ENCODE measurements at regions not wholly inside any gene's neighbourhood (a gene's known extent, or its start where the extent isn't known, plus 50 kb on each side); places are given as distances from the start of the nearest gene placed in this dataset.

DNA sequence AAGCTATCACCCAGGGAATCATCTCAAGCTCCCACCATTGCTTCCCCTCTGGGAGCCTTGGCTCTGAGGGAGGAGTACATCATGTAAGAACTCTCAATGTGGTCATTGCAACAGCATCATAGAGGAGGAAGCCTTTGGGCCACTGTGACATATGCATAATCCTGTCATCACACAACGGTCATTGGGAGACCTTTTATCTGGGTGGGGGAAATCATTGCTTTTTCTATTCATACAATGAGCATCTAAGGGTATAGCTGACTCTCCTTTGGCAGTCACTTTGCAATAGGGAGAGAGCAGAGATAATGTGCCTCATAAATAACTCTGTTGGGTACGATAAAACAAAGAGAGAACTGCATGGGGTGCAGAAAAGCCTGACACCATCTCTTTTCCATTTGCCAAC is 155.2 kb upstream of the KCNIP4 start:
- no peak for DNase-seq (ENCODE audit: low read depth)

- no peak for DNase-seq (ENCODE audit: low read depth)
These were observed 151.3 kb upstream of the KCNIP4 start for GRCh38 chr4:22099896-22100295.

- DNase-seq (ENCODE audit: low read depth): no peak
These were observed 149.0 kb upstream of the KCNIP4 start for GRCh38 chr4:22097596-22097995.

DNA sequence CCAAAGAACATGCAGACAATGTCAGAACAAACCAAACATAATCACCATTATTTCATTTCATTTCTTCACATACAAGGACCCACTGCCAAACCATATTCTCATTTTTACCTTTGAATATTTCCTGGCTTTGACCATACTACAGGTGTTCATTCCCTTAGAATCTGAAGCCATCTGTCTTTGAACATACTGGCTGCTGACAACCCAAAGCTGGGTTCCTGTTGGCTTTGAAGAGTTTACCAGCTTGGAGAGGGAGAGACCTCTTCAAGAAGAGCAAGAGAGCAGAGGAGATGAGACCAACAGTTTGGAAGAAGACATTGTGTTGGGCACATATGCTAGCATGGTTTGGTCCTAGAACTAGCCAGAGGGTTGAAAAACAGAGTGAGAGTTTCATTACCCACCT is 145.6 kb upstream of the KCNIP4 start:
- no peak for DNase-seq (ENCODE audit: low read depth)

- DNase-seq (ENCODE audit: low read depth): no peak
These were observed 144.6 kb upstream of the KCNIP4 start for GRCh38 chr4:22093126-22093525.

- DNase-seq (ENCODE audit: low read depth): no peak
These were observed 143.3 kb upstream of the KCNIP4 start for GRCh38 chr4:22091906-22092305.

DNA sequence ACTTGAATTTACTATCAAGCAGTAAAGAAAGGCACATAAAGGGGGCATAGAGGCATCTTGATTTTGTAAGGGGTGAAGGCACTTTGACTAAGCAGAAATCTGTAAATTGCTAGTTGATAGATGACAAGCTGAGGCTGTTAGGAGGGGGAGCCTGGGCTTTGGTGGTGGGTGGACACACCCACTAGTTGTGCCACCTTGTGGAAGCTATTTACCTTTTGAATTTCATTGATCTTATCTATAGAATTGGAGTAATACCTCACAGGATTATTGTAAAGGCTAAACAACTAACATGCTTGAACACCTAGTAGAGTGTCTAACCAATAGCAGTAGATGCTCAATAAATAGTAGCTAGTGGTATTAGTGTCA is 142.8 kb upstream of the KCNIP4 start:
- DNase-seq (ENCODE audit: low read depth): no peak

- DNase-seq (ENCODE audit: low read depth): no peak
These were observed 142.2 kb upstream of the KCNIP4 start for GRCh38 chr4:22090661-22091351.

- no peak for DNase-seq (ENCODE audit: low read depth)
These were observed 129.0 kb upstream of the KCNIP4 start for GRCh38 chr4:22077571-22077970.

GRCh38 chr4:22072726-22073125 is 124.2 kb upstream of the KCNIP4 start:
- DNase-seq (ENCODE audit: low read depth): no peak

DNA sequence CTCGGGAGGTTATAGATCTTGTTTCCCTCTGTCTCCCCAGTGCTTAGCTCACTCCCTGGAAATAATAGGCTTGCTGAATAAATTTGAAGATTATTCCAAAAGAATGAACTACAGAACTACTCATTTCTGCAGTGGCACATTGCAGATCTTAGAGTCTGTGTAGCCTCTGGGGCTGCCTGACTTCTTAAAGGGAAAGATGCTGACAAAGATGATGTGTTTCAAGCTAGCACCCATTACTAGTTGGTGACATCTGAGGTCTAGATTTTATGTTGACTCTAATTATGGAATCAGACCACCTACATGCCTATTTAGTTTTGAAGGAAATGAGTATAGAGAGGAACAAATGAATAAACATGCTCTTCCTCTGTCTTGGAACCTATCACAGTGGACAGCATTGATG is 123.7 kb upstream of the KCNIP4 start:
- no peak for DNase-seq (ENCODE audit: low read depth)

DNA sequence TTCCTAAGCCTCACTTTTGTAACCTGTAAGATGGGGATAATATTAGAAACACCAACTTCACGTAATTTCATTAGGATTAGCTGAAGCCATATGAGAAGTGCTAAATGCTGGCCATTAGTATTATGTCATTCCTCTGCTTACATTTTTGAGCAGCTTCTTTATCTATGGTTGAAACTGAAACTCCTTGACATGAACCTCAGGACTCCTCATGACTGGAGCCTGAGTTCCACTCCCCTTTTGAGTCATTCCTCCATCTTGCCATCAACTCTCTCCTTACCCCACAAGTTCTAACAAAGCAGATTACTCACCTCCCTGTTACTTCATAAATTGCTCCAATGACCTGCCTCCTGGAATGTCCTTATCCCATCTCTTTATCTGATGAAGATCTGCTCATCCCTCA is 123.2 kb upstream of the KCNIP4 start:
- no peak for DNase-seq (ENCODE audit: low read depth)

GRCh38 chr4:22070256-22070655 is 121.7 kb upstream of the KCNIP4 start:
- DNase-seq (ENCODE audit: low read depth): no peak

DNA sequence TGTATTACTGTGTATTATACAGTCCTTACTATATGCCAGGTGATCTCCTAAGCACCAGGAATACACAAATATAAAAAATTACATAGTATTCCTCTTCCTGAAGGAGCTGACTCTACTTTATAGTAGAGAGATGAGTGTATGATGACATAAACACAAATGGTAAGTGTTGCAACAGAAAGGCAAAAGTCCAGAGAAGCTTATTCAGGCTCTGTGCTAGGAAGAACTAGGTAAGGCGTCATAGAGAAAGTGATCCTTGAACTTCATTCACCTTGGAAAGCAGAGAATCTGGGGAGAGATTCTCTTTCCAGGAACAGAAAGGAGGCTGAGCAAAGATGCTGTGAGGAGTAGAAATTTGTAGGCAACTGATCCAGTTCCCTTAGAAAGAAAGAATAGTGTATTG is 115.0 kb upstream of the KCNIP4 start:
- no peak for DNase-seq (ENCODE audit: low read depth)

DNA sequence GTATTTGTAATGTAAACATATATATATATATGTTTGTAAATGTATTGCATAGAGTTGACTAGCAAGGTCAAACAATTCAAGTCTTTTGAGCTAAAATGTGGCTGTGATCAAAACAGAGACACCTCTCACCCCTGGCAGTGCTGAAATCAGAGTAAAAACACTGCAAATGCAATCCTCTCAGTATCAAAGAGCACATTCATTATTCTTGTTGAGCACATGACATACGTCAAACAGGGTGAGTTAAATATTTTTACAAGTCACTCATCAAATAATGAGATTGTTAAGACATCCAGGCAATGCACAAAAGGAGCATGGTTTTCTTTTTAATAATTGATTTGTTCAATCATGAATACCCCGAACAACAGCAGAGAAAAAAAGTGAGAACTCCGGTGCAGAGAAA is 114.1 kb upstream of the KCNIP4 start:
- no peak for DNase-seq (ENCODE audit: low read depth)

DNA sequence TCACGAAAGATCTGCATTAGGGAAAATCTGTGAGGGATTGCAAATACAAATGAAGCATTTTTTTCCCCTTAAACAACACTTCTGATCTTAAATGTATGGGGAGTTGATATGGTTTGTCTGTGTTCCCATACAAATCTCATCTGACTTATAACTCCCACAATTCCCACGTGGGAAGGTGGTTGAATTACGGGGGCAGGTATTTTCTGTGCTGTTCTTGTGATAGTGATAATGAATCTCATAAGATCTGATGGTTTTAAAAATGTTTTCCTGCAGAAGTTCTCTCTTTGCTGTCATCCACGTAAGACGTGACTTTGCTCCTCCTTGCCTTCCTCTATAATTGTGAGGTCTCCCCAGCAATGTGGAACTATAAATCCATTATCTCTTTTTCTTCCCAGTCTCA is 107.4 kb upstream of the KCNIP4 start:
- no peak for DNase-seq (ENCODE audit: low read depth)

DNA sequence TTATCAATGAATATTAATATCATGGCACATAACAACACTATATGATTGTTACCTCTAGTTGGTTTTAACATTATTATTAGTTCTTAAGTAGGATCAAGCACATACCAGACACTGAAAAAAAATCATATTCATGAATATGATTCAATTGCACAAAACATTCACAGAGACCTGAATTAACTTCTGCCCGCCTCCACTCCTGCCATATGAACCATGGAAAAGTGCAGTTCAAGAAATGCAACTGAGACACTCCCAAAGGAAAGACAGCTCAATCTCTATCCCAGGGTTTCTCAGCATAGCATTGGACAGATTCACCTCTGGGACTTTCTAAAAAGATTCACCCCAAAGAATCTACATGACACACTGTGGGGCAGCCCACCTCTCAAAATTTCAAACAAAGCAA is 103.5 kb upstream of the KCNIP4 start:
- no peak for DNase-seq (ENCODE audit: low read depth)

DNA sequence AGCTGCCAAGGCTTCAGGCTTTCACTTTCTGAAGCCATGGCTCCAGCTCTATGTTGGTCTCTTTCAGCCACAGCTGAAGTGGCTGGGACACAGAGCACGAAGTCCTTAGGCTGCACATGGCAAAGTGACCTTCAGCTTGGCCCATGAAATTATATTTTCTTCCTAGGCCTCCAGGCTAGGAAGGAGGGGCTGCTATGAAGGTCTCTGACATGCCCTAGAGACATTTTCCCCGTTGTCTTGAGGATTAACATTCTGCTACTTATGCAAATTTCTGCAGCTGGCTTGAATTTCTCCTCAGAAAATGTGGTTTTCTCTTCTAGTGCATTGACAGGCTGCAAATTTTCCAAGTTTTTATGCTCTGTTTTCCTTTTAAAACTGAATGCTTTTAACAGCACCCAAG is 99.8 kb upstream of the KCNIP4 start:
- DNase-seq (ENCODE audit: low read depth): no peak

DNA sequence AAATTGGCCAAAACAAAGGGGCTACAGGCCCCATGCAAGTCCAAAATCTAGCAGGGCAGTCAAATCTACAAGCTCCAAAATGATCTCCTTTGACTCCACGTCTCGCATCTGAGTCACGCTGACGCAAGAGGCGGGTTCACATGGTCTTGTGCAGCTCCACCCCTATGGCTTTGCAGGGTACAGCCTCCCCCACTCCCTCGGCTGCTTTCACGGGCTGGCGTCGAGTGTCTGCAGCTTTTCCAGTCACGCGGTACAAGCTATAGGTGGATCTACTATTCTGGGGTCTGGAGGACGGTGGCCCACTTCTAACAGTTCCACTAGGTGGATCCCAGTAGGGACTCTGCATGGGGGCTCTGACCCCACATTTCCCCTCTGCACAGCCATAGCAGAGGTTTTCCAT is 99.2 kb upstream of the KCNIP4 start:
- no peak for DNase-seq (ENCODE audit: low read depth)

- no peak for DNase-seq (ENCODE audit: low read depth)
These were observed 96.6 kb upstream of the KCNIP4 start for GRCh38 chr4:22045051-22045630.

DNA sequence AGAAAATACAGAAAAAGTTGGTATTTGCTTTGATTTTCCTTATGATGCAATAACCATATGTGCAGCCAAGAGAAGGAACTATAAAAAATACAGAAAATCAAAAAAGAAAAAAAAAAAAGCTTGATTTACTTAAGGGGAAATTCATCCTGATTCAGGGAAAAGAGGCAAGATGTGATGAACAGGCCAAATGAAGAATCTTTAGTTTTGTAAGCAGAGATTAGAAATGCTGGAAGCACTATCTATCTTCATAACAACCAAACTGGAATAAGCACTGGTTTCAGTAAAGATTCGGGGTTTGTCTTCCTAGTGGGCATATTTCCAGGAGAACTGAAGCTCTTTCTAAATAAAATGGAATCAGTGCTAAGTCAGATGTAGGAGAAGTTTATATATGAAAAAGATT is 82.9 kb upstream of the KCNIP4 start:
- no peak for DNase-seq (ENCODE audit: low read depth)

DNA sequence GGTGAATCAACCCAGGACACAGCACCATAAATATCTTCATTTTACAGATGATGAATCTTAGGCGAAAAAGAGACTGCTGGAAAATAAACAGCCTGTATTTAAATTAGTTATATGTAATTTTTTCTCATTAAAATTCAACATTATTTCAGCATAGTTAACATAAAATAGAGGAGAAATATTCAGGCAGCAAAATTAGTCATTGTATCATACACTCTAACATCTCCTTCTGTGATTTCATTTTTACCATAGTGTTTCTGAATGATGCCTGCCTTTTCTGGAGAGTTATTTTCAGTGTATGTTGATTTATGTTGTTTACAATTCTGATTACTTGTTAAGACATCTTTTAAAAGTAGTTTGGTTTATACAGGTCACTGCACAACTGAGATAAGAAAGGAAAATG is 82.3 kb upstream of the KCNIP4 start:
- no peak for DNase-seq (ENCODE audit: low read depth)

- no peak for DNase-seq (ENCODE audit: low read depth)
These were observed 81.7 kb upstream of the KCNIP4 start for GRCh38 chr4:22030307-22030706.

DNA sequence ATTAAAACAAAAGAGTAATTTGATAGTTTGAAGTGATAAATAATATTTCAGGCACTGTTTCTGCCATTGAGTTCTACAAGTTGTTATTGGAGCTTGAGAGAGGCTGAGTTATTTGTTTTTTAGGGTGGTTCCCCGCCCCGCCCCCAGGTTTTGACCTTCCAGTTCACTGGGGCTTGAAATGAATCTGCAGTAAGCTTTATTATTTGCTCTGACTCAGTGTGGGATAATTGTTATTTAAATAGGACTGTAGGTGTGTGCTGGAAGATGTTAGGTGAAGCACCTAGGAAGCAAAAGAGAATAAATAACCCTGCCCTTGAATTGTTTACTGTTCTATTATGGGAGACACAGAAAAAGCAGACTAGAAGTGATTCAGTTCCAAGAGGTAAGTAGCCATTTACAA is 81.2 kb upstream of the KCNIP4 start:
- DNase-seq (ENCODE audit: low read depth): no peak

All from stimulated activated CD8-positive, alpha-beta memory T cell treated with anti-CD3 and anti-CD28 coated beads, Interleukin-15, amount 100 ng/mL, for 1 hour (primary cell).